IMR-90 (cell line): ENCODE measurements at regions not wholly inside any gene's neighbourhood (a gene's known extent, or its start where the extent isn't known, plus 50 kb on each side); places are given as distances from the start of the nearest gene placed in this dataset.

Experiments used
- ATAC-seq: fragments of 200-7000 bp; cut with Tn5 transposase; 2 replicates; pipeline ENCODE4 v1.9.1; 2020; ENCODE audit warnings: low read depth, mild to moderate bottlenecking, moderate library complexity
- BruUV-seq: library from RNA; stranded (reverse); fragments of 400-500 nt; replicated peaks from 2 replicates; lab custom pipeline; 2021; lab: Mats Ljungman, UMichigan
- CTCF ChIA-PET: fragments of 300-600 bp; formaldehyde crosslinking; extraction: SDS; loops from one replicate; lab custom pipeline; 2021; ENCODE audit warnings: antibody characterized with exemption; lab: Yijun Ruan, JAX
- POLR2A ChIA-PET: fragments of 300-600 bp; sonication (Branson Sonifier 250); formaldehyde crosslinking; loops from one replicate; lab custom pipeline; 2022; ENCODE audit warnings: antibody characterized with exemption; ENCODE audit not compliant: unreplicated experiment; lab: Charles Lee
- DNase-seq: peaks from one replicate; pipeline ENCODE4 v3.0.0; 2013
- H2AFZ ChIP-seq: replicated peaks from 2 replicates; pipeline ENCODE3; 2013; ENCODE audit warnings: low read length, mild to moderate bottlenecking; ENCODE audit not compliant: poor library complexity
- H2AK5ac ChIP-seq: 2 replicates; pipeline ENCODE4 v1.6.1; 2013; ENCODE audit warnings: low read depth, low read length, inconsistent platforms
- H2AK9ac ChIP-seq: replicated peaks from 2 replicates; pipeline ENCODE3; 2013; ENCODE audit warnings: mild to moderate bottlenecking, low read depth, low read length, moderate library complexity; ENCODE audit not compliant: poor library complexity
- H2BK120ac ChIP-seq: 2 replicates; pipeline ENCODE4 v1.6.1; 2013; ENCODE audit warnings: low read depth, low read length, inconsistent platforms
- H2BK15ac ChIP-seq: 3 replicates; pipeline ENCODE4 v1.6.1; 2013; ENCODE audit warnings: low read depth, low read length, inconsistent platforms
- H2BK20ac ChIP-seq: 2 replicates; pipeline ENCODE4 v1.6.1; 2013; ENCODE audit warnings: low read depth, mild to moderate bottlenecking, inconsistent platforms, low read length, moderate library complexity
- H2BK5ac ChIP-seq: 2 replicates; pipeline ENCODE4 v1.6.1; 2013; ENCODE audit warnings: mild to moderate bottlenecking, low read depth, low read length, inconsistent platforms; ENCODE audit not compliant: poor library complexity, severe bottlenecking
- H3K14ac ChIP-seq: replicated peaks from 2 replicates; pipeline ENCODE4 v1.6.1; 2013; ENCODE audit warnings: low read depth, low read length, inconsistent platforms
- H3K18ac ChIP-seq: 2 replicates; pipeline ENCODE4 v1.6.1; 2013; ENCODE audit warnings: low read depth, low read length, control low read depth
- H3K23ac ChIP-seq: 2 replicates; pipeline ENCODE4 v1.6.1; 2013; ENCODE audit warnings: low read depth, low read length, inconsistent platforms
- H3K27ac ChIP-seq: 2 replicates; pipeline ENCODE4 v1.5.1; 2013; ENCODE audit warnings: mild to moderate bottlenecking, control low read depth, low read length; ENCODE audit not compliant: insufficient read depth
- H3K27me3 ChIP-seq: 2 replicates; pipeline ENCODE4 v1.6.1; 2013; ENCODE audit warnings: low read length; ENCODE audit not compliant: control insufficient read depth, insufficient read depth
- H3K36me3 ChIP-seq: 2 replicates; pipeline ENCODE4 v1.6.1; 2013; ENCODE audit warnings: low read length, mixed read lengths; ENCODE audit not compliant: control insufficient read depth, insufficient read depth
- H3K4ac ChIP-seq: 2 replicates; pipeline ENCODE4 v1.6.1; 2013; ENCODE audit warnings: low read depth, low read length, inconsistent platforms
- H3K4me1 ChIP-seq: 2 replicates; pipeline ENCODE4 v1.6.1; 2013; ENCODE audit warnings: low read length, mixed read lengths; ENCODE audit not compliant: control insufficient read depth, insufficient read depth
- H3K4me2 ChIP-seq: 2 replicates; pipeline ENCODE4 v1.6.1; 2013; ENCODE audit warnings: low read depth, mild to moderate bottlenecking, control low read depth, low read length, moderate library complexity
- H3K4me3 ChIP-seq: 2 replicates; pipeline ENCODE4 v1.5.1; 2013; ENCODE audit warnings: low read depth, mild to moderate bottlenecking, control low read depth, low read length, moderate library complexity; ENCODE audit not compliant: insufficient read depth
- H3K56ac ChIP-seq: 2 replicates; pipeline ENCODE4 v1.6.1; 2013; ENCODE audit warnings: low read length, inconsistent platforms; ENCODE audit not compliant: insufficient read depth; ENCODE audit errors: extremely low read depth
- H3K79me1 ChIP-seq, 2 experiments: 2 replicates each; pipeline ENCODE4 v1.6.1; 2013; ENCODE audit warnings: low read length in 2 of 2, inconsistent platforms in 1 of 2, low read depth in 1 of 2
- H3K9ac ChIP-seq: 2 replicates; pipeline ENCODE4 v1.6.1; 2013; ENCODE audit warnings: low read depth, low read length, control low read depth
- H3K9me1 ChIP-seq: 2 replicates; pipeline ENCODE4 v1.6.1; 2013; ENCODE audit warnings: low read length, inconsistent platforms; ENCODE audit not compliant: insufficient read depth
- H3K9me3 ChIP-seq: 2 replicates; pipeline ENCODE4 v1.6.1; 2013; ENCODE audit warnings: low read length; ENCODE audit not compliant: control insufficient read depth, insufficient read depth
- H4K20me1 ChIP-seq: 2 replicates; pipeline ENCODE4 v1.6.1; 2013; ENCODE audit warnings: low read length, inconsistent platforms; ENCODE audit not compliant: insufficient read depth
- H4K5ac ChIP-seq: 2 replicates; pipeline ENCODE4 v1.6.1; 2013; ENCODE audit warnings: mild to moderate bottlenecking, low read depth, low read length, control low read depth
- H4K8ac ChIP-seq, 2 experiments: 2 replicates each; pipeline ENCODE4 v1.6.1; 2013; ENCODE audit warnings: low read depth in 2 of 2, low read length in 2 of 2, control low read depth in 1 of 2, inconsistent platforms in 1 of 2
- H4K91ac ChIP-seq: 2 replicates; pipeline ENCODE4 v1.6.1; 2013; ENCODE audit warnings: low read depth, low read length, inconsistent platforms; ENCODE audit not compliant: insufficient read depth
- BHLHE40 ChIP-seq: fragments of 150-350 bp; IDR thresholded peaks from 2 replicates; pipeline ENCODE4 v1.6.1; 2016; ENCODE audit warnings: mild to moderate bottlenecking, low read depth, low read length
- CEBPB ChIP-seq: IDR thresholded peaks from 2 replicates; pipeline ENCODE4 v1.6.1; 2012; ENCODE audit warnings: low read depth, low read length, improper control_type of control experiment
- CHD1 ChIP-seq: IDR thresholded peaks from 2 replicates; pipeline ENCODE4 v1.6.1; 2012; ENCODE audit warnings: low read depth, low read length, improper control_type of control experiment
- CTCF ChIP-seq: conservative IDR thresholded peaks from 2 replicates; pipeline ENCODE4 v1.5.1; 2012; ENCODE audit warnings: mild to moderate bottlenecking, low read depth, low read length, improper control_type of control experiment
- ELK1 ChIP-seq: fragments of 150-350 bp; IDR thresholded peaks from 2 replicates; pipeline ENCODE4 v1.6.1; 2016; ENCODE audit warnings: low read depth, mild to moderate bottlenecking, low read length, moderate library complexity, borderline replicate concordance
- FOS ChIP-seq: fragments of 150-350 bp; IDR thresholded peaks from 2 replicates; pipeline ENCODE4 v1.6.1; 2016; ENCODE audit warnings: low read depth, low read length
- MAFK ChIP-seq: IDR thresholded peaks from 2 replicates; pipeline ENCODE4 v1.6.1; 2012; ENCODE audit warnings: low read depth, low read length, improper control_type of control experiment
- MAZ ChIP-seq: IDR thresholded peaks from 2 replicates; pipeline ENCODE4 v1.6.1; 2012; ENCODE audit warnings: low read depth, mild to moderate bottlenecking, low read length, improper control_type of control experiment, moderate library complexity, borderline replicate concordance
- MXI1 ChIP-seq: IDR thresholded peaks from 2 replicates; pipeline ENCODE4 v1.6.1; 2012; ENCODE audit warnings: low read depth, mild to moderate bottlenecking, low read length, moderate library complexity, borderline replicate concordance
- NFE2L2 ChIP-seq: fragments of 150-350 bp; IDR thresholded peaks from 2 replicates; pipeline ENCODE4 v1.6.1; 2016; ENCODE audit warnings: low read depth, mild to moderate bottlenecking, low read length
- POLR2A ChIP-seq: IDR thresholded peaks from 2 replicates; pipeline ENCODE4 v1.6.1; 2012; ENCODE audit warnings: mild to moderate bottlenecking, low read depth, low read length
- RAD21 ChIP-seq: IDR thresholded peaks from 2 replicates; pipeline ENCODE4 v1.6.1; 2012; ENCODE audit warnings: low read length, improper control_type of control experiment
- RCOR1 ChIP-seq: IDR thresholded peaks from 2 replicates; pipeline ENCODE4 v1.6.1; 2012; ENCODE audit warnings: mild to moderate bottlenecking, low read length, improper control_type of control experiment; ENCODE audit not compliant: insufficient replicate concordance
- RFX5 ChIP-seq: IDR thresholded peaks from 2 replicates; pipeline ENCODE4 v1.8.0; 2012; ENCODE audit warnings: low read depth, mild to moderate bottlenecking, low read length, moderate library complexity
- SMC3 ChIP-seq: fragments of 150-350 bp; IDR thresholded peaks from 2 replicates; pipeline ENCODE4 v1.6.1; 2016; ENCODE audit warnings: low read depth, mild to moderate bottlenecking, antibody characterized with exemption, low read length, moderate library complexity
- USF2 ChIP-seq: fragments of 150-350 bp; IDR thresholded peaks from 2 replicates; pipeline ENCODE4 v1.6.1; 2017; ENCODE audit warnings: mild to moderate bottlenecking, antibody characterized with exemption, low read length, low read depth
- WGBS, 2 experiments: methylation state at CpG; one replicate each; pipeline versions ENCODE4 v1.1.5 to v1.1.7; 2013; ENCODE audit warnings: missing lambda C conversion rate in 2 of 2; ENCODE audit not compliant: insufficient read length in 1 of 2; ENCODE audit errors: extremely low coverage in 2 of 2; 5-methylcytosine and 5-hydroxymethylcytosine counted together
- dilution Hi-C: fragments of 300-500 bp; cut with HindIII; formaldehyde crosslinking; loops from one replicate; pipeline ENCODE4 v1.14.3; 2018; ENCODE audit warnings: low sequenced_read_pairs; ENCODE audit not compliant: unreplicated experiment
- in situ Hi-C: fragments of 300-500 bp; cut with MboI; formaldehyde crosslinking; loops from 3 replicates; pipeline ENCODE4 v1.14.3; 2019; ENCODE audit warnings: low sequenced_read_pairs, inconsistent platforms, mixed read lengths
- intact Hi-C: fragments of 100-400 bp; cut with micrococcal nuclease; formaldehyde crosslinking; loops from 2 replicates; pipeline ENCODE4 v1.10.0; 2022

- H2AK9ac ChIP-seq = peak overlapping the region; percentile 82
- 23% methylated on average over 6 of the region's 9 CpGs; no CpG with 5 or more reads in 1 of the 2 experiments for WGBS, 2 experiments
- ATAC-seq (no peak), DNase-seq (peak; percentile 31)
- H2BK20ac ChIP-seq = no peak overlapping the region
- no peak overlapping the region for H3K4me2 ChIP-seq
- H3K36me3 ChIP-seq = no peaks in the 10 kb centered on the region
- H2BK15ac ChIP-seq = 0 out of 3 replicates have a peak overlapping the region, but pooled peaks have one; percentile 9
- peak overlapping the region; percentile 78; the same call in 1 of the 2 replicates for H2AK5ac ChIP-seq
- H3K9me1 ChIP-seq = peaks cover 7% of the 10 kb centered on the region; the same call in 1 of the 2 replicates
- peak overlapping the region; percentile 61; the same call in 1 of the 2 replicates for H3K4ac ChIP-seq
- ChIA-PET CTCF (no interaction called here), POLR2A (no interaction called here)
- no peaks in the 10 kb centered on the region for H3K79me1 ChIP-seq
- H3K23ac ChIP-seq = no peak overlapping the region
- H4K91ac ChIP-seq = no peak overlapping the region
- H3K56ac ChIP-seq = no peak overlapping the region; the same call in 1 of the 2 replicates
- no peak overlapping the region for H3K4me3 ChIP-seq
- no TSS peak for BruUV-seq
- no peak for TF ChIP-seq BHLHE40
- TF ChIP-seq MAZ = no peak
- no peak for TF ChIP-seq SMC3
- no peak for TF ChIP-seq FOS
- TF ChIP-seq POLR2A = no peak
- no peak for TF ChIP-seq ELK1
- no peak for TF ChIP-seq NFE2L2
- no peak for TF ChIP-seq RFX5
- TF ChIP-seq CHD1 = no peak
- no peak for TF ChIP-seq CEBPB
- no peak for TF ChIP-seq CTCF
- TF ChIP-seq USF2 = no peak
- no peak for TF ChIP-seq MXI1
- TF ChIP-seq RCOR1 = no peak
- TF ChIP-seq MAFK = no peak
- no peak for TF ChIP-seq RAD21
- peaks cover 6% of the 10 kb centered on the region; the same call in 1 of the 2 replicates for H3K27me3 ChIP-seq
- no peak overlapping the region for H3K9ac ChIP-seq
- peak overlapping the region; percentile 76 for H2AFZ ChIP-seq
- intact Hi-C loops (no loop called here), in situ Hi-C loops (no loop called here), dilution Hi-C loops (no loop called here)
- no peaks in the 10 kb centered on the region for H4K20me1 ChIP-seq
- no peak overlapping the region for H4K5ac ChIP-seq
- H3K27ac ChIP-seq = no peak overlapping the region
- H2BK120ac ChIP-seq = no peak overlapping the region
- peaks cover 5% of the 10 kb centered on the region for H3K4me1 ChIP-seq
- no peaks in the 10 kb centered on the region for H3K9me3 ChIP-seq
- H3K18ac ChIP-seq = no peak overlapping the region
- no peak overlapping the region; the same call in 1 of the 2 replicates for H3K14ac ChIP-seq
- H2BK5ac ChIP-seq = peak overlapping the region; percentile 11
- H4K8ac ChIP-seq = peak overlapping the region in 1 of 2 experiments; percentile 46; a peak in 1 of 4 replicates
Observed at GRCh38 chr16:87178977-87179376, 138.2 kb downstream of the C16orf95 start.
